ENCODE measurements at regions not wholly inside any gene's neighbourhood (a gene's known extent, or its start where the extent isn't known, plus 50 kb on each side); places are given as distances from the start of the nearest gene placed in this dataset.
"Not testable (repeated sequence)": the region's sequence is repeated elsewhere in the genome, so short reads cannot be mapped to it uniquely, and the experiment has no call there.

- intact Hi-C loops (cut with micrococcal nuclease) = no loop called here
These were observed 928.7 kb downstream of the LRFN5 start for GRCh38 chr14:42535397-42535796.

DNA sequence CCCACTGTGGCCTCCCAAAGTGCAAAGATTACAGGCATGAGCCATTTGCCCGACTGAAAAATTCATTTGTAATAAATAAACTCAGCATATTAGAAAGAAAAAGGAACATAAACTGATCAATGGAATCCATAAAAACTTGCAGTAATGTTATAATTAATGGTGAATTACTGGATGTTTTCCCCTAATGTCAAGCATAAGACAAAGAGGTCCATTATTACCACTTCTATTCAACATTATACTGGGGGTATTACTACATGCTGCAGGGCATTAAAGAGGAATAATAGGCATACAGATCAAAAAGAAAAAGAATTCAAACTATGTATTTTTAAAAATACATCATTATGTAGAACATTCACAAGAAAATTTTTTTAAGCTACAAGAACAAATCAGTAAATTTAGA lies 926.8 kb downstream of the LRFN5 start:
- intact Hi-C loops (cut with micrococcal nuclease) = no loop called here

DNA sequence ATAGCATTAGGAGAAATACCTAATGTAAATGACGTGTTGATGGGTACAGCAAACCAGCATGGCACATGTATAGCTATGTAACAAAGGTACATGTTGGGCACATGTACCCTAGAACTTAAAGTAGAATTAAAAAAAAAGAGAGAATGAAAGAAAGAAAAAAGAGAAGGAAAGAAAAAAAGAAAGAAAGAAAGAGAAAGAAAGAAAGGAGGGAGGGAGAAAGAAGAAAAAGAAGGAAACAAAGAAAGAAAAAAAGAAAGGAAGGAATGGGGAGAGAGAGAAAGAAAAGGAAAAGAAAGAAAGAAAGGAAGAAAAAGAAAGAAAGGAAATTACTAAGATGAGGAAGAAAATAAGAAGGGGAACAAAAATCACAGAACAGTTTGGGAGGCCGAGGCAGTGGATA lies 925.5 kb downstream of the LRFN5 start:
- intact Hi-C loops (cut with micrococcal nuclease) = no loop called here

GRCh38 chr14:42527141-42527540 lies 920.5 kb downstream of the LRFN5 start:
- intact Hi-C loops (cut with micrococcal nuclease) = no loop called here

DNA sequence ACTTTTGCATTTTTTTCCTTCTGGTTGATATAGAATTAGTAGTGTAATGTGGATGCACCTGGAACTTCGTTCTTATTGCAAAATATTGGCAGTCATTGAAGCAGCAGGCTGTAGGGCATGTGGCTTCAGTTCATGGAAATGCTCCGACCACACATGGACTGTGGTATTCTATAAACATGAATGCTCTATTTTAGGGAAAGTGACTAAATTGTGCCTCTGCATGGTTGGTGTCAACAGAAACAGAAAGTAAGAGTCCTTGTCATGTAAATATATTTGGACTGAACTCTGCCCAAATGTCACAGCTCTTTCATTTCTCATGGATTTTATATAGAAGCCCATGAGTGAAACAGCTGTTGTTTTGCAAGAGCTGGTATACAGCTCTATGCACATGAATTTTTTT lies 917.0 kb downstream of the LRFN5 start:
- intact Hi-C loops (cut with micrococcal nuclease) = no loop called here

DNA sequence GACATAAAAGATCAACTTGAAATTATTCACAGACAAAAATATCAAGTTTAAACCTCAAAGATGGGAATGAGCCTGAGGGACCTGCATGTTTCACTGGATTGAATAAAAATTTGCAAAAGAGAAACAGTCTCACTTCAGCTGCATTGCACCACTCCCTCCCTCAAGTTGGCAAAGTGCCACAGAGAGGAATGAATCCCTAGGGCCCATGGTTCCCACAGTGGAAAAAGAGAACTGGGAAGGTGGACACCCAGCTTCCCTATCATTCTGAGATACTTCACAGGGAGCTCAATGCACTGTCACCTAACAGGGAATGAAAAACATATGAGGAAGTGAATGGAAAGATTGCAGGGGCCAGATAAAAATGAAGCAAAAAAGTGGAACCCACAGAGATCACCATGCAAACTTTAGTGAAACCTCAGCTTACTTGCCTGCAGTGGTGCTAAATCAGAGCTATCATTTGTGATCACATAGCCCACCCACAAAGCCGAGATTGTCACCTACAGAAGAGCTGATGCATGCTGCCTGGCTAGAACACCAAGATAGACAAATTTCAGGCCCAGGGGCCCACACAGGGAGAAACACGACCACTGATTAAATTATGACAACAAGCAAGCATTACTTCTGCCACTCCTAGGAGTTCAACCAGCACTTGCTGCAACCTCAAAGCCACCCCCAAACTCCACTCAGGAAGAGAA lies 911.3 kb downstream of the LRFN5 start:
- intact Hi-C loops (cut with micrococcal nuclease) = no loop called here

DNA sequence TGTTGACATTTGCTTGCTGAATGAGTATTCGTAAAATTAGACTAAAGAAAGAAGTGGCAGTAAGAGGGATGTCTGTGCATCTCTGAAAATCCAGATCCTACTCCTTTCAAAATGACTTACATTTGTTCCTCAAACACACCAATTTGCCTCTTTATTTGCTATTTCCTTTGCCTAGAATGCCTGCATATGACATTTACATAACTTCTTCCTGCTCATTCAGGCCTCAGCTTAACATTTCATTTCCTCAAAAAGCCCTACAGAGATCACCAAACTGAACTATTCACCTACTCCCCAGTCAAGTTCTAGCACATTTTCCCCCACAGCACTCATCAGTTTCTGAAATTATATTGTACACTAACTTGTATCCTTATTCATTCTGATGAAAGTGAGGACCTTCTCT lies 907.2 kb downstream of the LRFN5 start:
- intact Hi-C loops (cut with micrococcal nuclease) = no loop called here

DNA sequence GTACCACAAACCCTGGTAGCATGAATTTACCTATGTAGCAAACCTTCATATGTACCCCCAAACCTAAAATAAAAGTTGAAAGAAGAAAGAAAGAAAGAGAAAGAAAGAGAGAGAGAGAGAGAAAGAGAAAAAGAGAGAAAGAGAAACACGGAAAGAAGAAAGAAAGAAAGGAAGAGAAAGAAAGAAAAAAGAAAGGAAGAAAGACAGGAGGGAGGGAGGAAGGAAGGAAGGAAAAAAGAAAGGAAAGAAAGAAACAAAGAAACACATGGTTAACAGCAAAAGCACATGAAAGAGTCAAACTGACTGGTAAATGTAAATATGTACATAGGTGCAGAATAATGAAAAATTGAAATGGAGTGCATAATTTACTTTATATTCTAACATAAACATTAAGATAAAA lies 903.4 kb downstream of the LRFN5 start:
- intact Hi-C loops (cut with micrococcal nuclease) = no loop called here

DNA sequence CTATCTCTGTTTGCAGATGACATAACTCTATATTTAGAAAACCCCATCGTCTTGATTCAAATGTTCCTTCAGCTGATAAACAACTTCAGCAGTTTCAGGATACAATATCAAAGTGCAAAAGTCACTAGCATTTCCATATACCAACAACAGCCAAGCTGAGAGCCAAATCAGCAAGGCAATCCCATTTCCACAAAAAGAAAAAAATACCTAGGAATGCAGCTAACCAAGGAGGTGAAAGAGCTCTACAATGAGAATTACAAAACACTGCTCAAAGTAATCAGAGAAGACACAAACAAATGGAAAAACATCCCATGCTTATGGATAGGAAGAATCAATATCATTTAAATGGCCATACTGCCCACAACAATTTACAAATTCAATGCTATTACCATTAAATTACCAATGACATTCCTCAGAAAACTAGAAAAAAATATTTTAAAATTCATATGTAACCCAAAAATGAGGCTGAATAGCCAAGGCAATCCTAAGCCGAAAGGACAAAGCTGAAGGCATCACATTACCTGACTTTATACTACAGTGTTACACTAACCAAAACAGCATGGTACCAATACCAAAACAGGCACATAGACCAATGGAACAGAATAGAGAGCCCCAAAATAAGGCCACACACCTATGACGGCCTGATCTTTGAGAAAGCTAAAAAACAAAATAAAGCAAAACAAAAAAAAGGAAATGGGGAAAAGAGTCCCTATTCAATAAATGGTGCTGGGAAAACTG lies 901.7 kb downstream of the LRFN5 start:
- intact Hi-C loops (cut with micrococcal nuclease) = no loop called here

GRCh38 chr14:42504433-42504832 lies 897.8 kb downstream of the LRFN5 start:
- intact Hi-C loops (cut with micrococcal nuclease) = no loop called here

DNA sequence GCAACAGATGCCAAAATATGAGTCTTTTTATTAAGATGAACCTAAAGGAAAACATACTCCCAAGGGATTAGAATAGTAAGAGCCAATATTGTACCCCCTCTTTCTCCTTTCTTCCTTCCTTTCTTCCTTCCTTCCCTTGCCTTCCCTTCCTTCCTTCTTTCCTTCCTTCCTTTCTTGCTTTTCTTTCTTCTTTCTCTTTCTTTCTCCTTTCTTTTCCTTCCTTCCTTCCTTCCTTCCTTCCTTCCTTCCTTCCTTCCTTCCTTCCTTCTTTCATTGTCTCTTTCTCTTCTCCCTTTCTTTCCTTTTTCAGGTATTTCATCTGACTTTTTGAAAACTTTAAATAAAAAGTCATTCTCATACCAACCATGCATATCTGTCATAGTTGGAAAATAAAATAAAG lies 892.5 kb downstream of the LRFN5 start:
- intact Hi-C loops (cut with micrococcal nuclease) = no loop called here

DNA sequence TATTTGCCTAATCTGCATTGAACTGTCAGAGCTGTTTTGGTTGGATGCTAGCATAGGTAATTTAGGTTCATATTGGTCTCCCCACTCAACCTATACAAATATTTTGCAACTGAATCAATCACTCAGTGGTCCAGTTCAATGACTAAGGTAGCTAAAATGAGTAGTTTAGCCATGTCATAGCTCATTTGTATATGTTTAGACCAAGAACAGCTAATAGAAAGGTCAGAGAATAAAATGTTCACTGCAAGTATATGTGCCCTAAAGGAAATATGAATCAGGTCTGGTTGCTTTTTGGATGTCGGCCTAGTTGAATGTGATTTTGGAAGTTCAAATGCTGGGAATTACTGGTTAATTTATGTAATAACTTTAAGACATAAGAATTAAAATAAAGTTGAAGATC lies 883.9 kb downstream of the LRFN5 start:
- intact Hi-C loops (cut with micrococcal nuclease) = no loop called here

DNA sequence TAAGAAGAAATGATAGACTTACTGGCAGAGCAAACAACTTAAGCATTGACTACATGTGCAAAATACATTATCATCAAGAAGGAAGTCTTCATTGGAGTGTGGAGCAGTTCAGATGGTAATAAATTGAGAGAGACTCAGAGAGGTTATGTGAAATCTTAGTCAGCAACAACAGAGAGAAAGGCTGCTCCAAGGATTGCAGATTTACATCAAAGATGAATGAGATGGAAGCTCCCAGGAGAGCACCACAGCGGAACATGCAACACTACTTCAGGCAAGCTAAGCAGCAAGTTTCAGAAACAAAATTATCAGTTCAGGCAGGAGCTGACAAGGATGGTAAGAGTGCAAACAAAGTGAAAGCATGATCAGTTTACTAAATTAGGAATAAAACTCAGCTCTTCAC lies 882.3 kb downstream of the LRFN5 start:
- intact Hi-C loops (cut with micrococcal nuclease) = no loop called here

DNA sequence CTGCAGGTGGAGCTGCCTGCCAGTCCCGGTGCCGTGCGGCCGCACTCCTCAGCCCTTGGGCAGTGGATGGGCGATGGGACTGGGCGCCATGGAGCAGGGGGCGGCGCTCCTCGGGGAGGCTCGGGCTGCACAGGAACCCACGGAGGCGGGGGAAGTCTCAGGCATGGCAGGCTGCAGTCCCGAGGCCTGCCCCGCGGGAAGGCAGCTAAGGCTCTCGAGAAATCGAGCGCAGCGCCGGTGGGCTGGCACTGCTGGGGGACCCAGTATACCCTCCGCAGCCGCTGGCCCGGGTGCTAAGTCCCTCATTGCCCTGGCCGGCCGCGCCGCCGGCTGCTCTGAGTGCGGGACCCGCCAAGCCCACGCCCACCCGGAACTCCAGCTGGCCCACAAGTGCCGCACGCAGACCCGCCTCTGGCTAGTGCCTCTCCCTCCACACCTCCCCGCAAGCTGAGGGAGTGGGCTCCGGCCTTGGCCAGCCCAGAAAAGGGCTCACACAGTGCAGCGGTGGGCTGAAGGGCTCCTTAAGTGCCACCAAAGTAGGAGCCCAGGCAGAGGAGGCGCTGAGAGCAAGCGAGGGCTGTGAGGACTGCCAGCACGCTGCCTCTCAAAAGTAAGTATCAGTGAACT lies 875.8 kb downstream of the LRFN5 start:
- intact Hi-C loops (cut with micrococcal nuclease) = not testable (repeated sequence)

GRCh38 chr14:42481714-42482113 lies 875.0 kb downstream of the LRFN5 start:
- intact Hi-C loops (cut with micrococcal nuclease) = not testable (repeated sequence)

- intact Hi-C loops (cut with micrococcal nuclease) = no loop called here
These were observed 873.6 kb downstream of the LRFN5 start for GRCh38 chr14:42480255-42480654.

- intact Hi-C loops (cut with micrococcal nuclease) = no loop called here
These were observed 868.6 kb downstream of the LRFN5 start for GRCh38 chr14:42475289-42475688.

DNA sequence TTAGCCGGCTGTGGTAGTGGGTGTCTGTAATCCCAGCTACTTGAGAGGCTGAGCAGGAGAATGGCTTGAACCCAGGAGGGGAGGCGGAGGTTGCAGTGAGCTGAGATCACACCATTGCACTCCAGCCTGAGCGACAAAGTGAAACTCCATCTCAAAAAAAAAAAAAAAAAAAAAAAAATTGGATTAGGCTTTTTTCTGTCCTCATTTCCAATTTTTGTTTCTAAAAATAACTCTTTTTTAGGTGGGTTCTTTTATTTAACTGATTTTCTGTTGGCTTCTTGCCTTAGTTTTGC lies 863.7 kb downstream of the LRFN5 start:
- intact Hi-C loops (cut with micrococcal nuclease) = no loop called here

- intact Hi-C loops (cut with micrococcal nuclease) = no loop called here
These were observed 863.2 kb downstream of the LRFN5 start for GRCh38 chr14:42469637-42470426.

- intact Hi-C loops (cut with micrococcal nuclease) = no loop called here
These were observed 854.0 kb downstream of the LRFN5 start for GRCh38 chr14:42460673-42461072.

GRCh38 chr14:42459171-42459685 lies 852.6 kb downstream of the LRFN5 start:
- intact Hi-C loops (cut with micrococcal nuclease) = no loop called here

GRCh38 chr14:42441615-42442014 lies 834.9 kb downstream of the LRFN5 start:
- intact Hi-C loops (cut with micrococcal nuclease) = no loop called here
